HL-60/S4 treated with retinoic acid at 250 ng/mL for 4 days and 3 days (cell line): ENCODE measurements at regions not wholly inside any gene's neighbourhood (a gene's known extent, or its start where the extent isn't known, plus 50 kb on each side); places are given as distances from the start of the nearest gene placed in this dataset.

Source experiments
- in situ Hi-C: fragments of 300-500 bp; cut with MboI; formaldehyde crosslinking; loops from 2 replicates; pipeline ENCODE4 v1.7.0; 2022; ENCODE audit warnings: low sequenced_read_pairs

GRCh38 chr9:687994-688393, 153.5 kb upstream of the DMRT1 start:
- in situ Hi-C loops = no loop called here

- in situ Hi-C loops = no loop called here
Observed at GRCh38 chr9:690517-691111, 150.9 kb upstream of the DMRT1 start.

DNA sequence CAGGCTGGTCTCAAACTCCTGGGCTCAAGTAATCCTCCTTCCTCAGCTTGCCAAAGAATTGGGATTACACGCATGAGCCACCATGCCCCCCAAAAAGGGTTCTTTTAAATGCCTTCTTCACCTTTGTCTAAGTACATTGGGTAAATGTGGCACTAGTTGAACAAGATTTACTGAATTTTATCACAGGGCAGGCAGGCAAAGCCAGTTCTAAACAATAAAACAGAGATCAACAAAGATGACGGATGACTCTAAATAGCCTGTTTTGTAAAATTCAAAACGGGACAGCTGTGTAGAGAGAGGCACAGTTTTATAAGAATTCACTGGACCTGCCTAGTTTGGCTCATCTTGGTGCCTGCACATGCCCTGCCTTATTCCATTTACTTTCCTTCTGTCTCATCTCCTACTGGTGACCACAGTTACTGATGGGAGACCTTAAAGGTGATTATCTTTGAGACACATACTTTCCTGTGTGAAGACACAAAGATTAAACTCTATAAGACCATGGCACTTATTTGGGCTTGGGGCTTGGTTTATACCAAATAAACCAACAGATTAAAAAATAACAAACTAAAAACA, 149.6 kb upstream of the DMRT1 start:
- in situ Hi-C loops = no loop called here

GRCh38 chr9:692636-693129, 148.8 kb upstream of the DMRT1 start:
- in situ Hi-C loops = no loop called here

- in situ Hi-C loops = no loop called here
Observed at GRCh38 chr9:693201-694091, 148.1 kb upstream of the DMRT1 start.

- in situ Hi-C loops = no loop called here
Observed at GRCh38 chr9:694092-694402, 147.4 kb upstream of the DMRT1 start.

DNA sequence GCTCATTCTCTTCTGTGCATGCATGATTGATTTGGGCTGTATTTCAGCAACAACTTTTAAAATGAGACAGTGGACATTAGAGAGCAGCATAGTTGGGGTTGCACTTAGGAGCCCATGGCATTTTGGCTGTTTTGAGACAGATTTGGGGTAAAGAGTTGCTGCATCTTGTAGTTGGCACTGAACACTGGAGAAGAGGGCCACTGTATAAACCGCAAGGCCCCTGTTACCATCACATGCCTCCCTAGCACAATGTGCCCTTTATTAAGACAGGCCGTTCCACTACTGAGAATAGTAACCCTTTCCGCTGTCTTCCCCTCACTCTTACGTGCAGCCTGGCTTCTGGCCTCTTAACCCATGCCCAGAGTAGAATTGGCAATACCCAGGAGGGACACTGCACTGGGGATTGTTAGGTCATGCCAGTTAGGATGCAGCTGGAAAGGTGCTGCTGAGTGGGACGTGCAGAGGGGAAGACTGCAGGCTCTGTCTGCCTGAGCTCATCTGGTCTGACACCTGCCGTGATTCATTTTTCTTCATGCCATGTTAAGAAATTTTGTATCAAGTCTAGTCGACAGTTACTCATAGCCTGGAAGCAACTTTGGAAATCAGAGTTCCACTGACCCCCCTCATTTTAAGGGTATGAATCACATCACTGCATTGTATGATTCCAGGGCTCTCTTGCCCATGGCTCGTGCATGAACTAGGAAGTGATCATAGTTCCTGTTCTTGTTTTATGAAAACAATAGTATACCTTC, 146.9 kb upstream of the DMRT1 start:
- in situ Hi-C loops = no loop called here

GRCh38 chr9:695252-695651, 146.2 kb upstream of the DMRT1 start:
- in situ Hi-C loops = no loop called here

DNA sequence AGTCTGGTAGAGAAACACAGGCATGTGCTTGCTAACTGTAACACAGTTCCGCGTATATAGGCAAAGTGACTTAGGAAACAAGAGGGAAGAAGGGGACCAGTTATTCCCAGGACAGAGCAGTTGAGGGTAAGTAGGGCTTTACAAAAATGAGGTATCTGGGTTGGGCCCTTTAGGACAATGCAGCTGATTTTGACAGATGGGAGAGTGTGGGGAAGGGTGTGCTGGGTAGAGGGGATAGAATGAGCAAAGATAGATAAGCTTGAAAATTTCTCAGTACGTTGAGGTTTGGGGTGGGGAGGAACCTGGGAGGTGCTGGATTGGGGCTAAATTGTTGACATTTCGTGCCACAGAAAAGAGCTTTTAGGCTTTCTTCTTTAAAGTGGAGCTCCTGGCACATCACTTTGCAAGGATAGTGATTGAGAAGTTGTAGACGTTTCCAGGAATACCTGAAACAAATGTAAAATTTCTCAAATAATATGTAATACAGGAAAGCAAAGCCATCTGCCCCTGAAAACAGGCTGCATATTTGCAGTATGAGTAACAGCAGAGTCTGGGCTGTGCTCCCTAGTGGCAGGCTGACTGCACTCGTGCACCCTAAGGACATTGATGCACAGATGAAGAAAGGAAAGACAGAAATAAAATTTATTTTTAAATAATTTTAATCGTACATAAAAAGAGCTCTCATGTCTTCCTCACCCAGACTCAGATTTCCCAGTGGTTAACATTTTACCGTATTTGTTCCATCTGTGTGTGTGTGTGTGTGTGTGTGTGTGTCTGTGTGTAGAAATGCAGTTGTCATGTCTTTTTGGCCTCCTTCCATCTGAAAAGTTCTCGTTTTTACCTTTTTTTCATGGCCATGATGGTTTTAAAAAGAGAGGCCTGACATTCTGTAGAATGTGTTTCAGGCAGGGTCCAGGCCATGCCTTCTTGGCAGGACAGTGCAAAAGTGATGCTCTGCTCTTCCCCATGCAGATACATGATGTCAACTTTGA, 144.9 kb upstream of the DMRT1 start:
- in situ Hi-C loops = no loop called here

DNA sequence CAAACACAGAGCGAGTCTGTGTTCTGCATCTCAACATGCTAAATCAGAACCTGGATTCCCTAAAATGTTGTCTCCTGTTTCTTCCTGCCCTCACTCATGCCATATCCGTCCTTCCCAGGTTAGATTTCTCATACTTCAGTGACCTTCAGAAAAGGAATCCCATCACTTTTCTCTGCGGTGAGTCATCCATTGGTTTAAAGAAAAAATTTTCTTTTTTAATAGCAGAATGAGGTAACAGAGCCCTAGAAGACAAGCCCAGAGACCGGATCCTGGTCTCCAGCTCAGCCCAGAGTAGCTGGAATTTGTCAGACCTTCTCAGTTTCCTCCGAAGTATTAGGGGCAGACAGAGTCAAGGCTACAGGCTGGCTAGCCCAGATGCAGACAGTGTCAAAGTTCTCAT, 143.2 kb upstream of the DMRT1 start:
- in situ Hi-C loops = no loop called here

- in situ Hi-C loops = no loop called here
Observed at GRCh38 chr9:698954-699353, 142.5 kb upstream of the DMRT1 start.

DNA sequence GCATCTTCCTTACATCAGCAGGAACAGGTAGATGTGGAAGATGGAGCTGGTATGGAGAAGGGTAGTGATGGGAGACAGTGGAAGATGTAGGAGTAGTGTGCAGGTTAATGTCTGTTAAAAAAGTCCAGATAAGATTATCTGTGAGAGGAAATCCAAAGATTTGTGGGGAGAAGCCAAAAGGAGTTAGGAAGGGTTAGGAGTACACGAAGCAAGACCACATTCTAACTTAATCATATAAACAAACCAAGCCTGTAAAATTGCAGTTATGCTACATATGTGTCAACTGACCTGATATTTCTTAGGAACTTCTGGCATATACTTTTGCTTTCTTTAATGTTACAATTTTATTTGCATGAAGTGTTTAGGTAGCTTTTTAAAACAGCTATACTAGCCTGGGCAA, 142.1 kb upstream of the DMRT1 start:
- in situ Hi-C loops = no loop called here

- in situ Hi-C loops = no loop called here
Observed at GRCh38 chr9:700365-701282, 140.9 kb upstream of the DMRT1 start.

DNA sequence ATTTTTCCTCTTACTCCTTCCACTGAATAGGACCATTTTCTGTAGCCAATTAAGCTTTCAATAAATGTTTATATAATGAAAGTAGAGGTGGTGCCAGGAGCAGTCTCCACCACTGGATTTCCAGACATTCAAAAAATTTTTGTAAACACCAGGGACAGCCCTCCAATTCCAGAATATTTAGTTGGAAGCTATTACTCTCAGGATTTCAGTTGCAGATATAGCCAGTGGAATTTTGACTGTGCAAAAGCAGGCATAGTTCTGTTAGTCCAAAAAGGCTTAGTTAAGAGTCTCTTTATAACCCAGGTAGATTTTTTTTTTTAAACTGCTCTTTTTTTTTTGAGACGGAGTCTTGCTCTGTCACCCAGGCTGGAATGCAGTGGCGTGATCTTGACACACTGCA, 138.1 kb upstream of the DMRT1 start:
- in situ Hi-C loops = no loop called here

DNA sequence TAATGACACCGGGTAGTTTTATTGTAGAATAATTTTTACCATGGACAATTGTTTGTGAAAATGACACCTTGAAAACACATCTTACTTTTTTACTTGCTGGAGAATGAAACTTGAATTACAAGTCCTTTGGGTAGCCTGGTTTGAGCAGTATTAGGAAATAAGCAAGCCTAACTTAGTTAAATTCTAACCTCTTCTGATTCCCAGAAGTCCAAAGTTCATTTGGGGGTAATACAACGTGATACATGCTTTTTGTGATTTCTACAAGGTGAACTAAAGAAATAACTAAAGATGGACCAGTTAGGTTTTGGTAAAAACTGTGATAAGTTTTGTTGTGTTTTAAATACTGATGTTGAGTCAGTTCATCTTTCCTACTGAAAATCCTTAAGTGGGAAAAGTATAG, 135.4 kb upstream of the DMRT1 start:
- in situ Hi-C loops = no loop called here

DNA sequence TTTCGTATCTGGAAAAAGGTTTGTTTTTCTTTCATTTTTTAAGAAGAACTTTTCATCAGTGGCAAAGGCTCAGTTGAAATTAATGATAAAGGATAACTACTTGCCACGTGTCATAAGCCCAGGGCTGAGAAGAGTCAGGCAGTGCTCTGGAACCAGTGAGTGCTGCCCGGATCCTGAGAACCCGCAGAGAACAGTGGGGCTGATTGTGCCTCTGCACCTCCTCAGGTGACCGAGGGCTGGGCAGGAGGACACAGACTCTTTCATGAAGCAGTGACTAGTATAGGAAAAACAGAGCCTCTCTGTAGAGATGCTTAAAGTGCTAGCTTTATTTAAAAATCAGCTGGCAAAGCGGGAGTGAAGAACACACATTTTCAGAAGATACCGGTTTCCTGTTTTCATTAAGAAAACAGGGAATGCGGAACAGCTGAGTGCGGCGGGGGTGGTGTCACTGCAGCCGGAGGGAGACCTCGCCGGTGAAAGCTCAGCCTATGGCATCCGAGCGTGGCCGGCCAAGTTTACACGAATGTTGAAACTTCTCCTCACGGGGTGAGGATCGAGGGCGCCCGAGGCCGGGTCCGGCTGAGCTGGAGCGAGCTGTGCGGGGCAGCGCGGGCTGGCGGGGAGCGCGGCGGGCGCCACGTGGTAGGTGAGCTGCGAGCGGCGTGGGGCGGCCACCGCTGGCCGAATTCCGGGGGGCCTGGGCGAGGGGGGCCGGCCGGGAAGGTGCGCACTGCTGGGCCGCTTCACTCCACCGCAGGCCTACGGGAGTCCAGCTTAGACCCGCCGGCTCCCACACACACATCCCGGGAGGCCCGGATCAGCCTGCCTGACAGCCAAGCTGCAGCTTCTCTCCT, 134.7 kb upstream of the DMRT1 start:
- in situ Hi-C loops = no loop called here

DNA sequence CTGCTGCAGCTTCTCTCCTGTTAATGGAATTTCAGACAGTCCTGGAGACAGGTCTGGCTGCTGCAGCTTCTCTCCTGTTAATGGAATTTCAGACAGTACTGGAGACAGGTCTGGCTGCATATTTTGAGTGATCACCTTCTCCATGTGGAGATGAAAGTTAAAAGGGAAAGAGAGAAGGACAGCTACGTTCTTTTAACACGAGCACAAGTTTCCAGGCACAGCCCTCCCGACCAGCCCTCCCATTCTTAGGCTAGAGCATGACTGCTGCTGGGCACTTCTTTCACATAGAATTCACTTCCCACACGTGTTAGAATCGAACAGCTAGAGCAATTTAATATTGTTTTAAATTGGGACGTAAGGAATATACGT, 133.3 kb upstream of the DMRT1 start:
- in situ Hi-C loops = no loop called here
